ENCODE measurements at regions not wholly inside any gene's neighbourhood (a gene's known extent, or its start where the extent isn't known, plus 50 kb on each side); places are given as distances from the start of the nearest gene placed in this dataset.

DNA sequence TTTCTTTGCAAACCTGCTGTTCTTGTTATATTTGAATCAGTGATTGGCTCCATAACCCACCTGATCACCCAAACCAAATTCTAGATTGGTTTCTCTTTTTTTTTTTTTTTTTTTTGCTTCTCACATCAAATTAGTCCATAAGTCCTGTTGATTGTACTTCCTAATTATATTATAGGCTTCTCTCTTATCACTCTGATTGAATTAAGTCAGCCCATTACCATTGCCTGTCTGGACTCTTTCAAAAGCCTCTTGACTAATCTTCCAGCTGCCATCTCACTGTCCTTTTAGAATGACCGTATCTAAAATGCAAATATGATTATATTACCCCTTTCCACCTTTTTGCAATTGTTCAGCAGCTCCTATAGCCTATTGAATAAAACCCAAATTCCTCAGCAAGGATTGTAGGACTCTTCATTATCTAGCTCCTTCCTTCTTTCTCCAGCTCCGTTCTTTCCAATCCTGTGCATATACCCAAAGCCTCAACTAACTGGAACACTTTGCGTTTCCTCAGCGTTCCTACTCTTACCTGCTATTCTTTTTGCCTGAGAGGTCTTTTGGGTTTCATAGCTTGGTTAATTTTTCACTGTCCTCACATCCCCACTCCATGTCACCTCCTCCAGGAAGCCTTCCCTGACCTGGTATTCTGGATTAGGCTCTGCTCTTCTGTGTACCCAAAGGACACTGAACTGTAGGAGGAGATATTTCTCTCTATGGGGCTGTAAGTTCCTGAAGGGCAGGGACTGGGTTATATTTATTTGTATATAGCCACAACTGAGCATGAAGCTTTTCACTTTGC, 423.3 kb downstream of the TMEM135 start:
- Histone ChIP-seq H3K79me2 (ENCODE audit: control insufficient read depth, insufficient read depth, low read length) (no peaks in the 10 kb centered on the region), H2AFZ (ENCODE audit: low read length) (no peak overlapping the region), H3K4me1 (ENCODE audit: control insufficient read depth, extremely low read depth, insufficient read depth, low read length) (no peaks in the 10 kb centered on the region), H3K27me3 (ENCODE audit: control insufficient read depth, insufficient read depth, low read length) (no peaks in the 10 kb centered on the region), H3K4me2 (ENCODE audit: extremely low read depth, insufficient read depth, low read length) (no peak overlapping the region), H3K9me3 (ENCODE audit: control insufficient read depth, insufficient read depth, low read depth, low read length) (no peaks in the 10 kb centered on the region), H3K36me3 (ENCODE audit: control insufficient read depth, insufficient read depth, low read length) (no peaks in the 10 kb centered on the region), H4K20me1 (ENCODE audit: control insufficient read depth, extremely low read depth, insufficient read depth, low read length) (no peaks in the 10 kb centered on the region), H3K4me3 (replicated peaks in 1 of 4; ENCODE audit: control extremely low read depth in 1 of 4, insufficient read depth in 1 of 4, low read depth in 3 of 4, low read length in 4 of 4) (no peak overlapping the region), H3K9ac (ENCODE audit: insufficient read depth, low read length) (no peak overlapping the region), H3K27ac (ENCODE audit: insufficient read depth, low read length) (no peak overlapping the region)
- no peak for DNase-seq (ENCODE audit: low read depth in 2 of 2)
- TF ChIP-seq, protein P1, sequence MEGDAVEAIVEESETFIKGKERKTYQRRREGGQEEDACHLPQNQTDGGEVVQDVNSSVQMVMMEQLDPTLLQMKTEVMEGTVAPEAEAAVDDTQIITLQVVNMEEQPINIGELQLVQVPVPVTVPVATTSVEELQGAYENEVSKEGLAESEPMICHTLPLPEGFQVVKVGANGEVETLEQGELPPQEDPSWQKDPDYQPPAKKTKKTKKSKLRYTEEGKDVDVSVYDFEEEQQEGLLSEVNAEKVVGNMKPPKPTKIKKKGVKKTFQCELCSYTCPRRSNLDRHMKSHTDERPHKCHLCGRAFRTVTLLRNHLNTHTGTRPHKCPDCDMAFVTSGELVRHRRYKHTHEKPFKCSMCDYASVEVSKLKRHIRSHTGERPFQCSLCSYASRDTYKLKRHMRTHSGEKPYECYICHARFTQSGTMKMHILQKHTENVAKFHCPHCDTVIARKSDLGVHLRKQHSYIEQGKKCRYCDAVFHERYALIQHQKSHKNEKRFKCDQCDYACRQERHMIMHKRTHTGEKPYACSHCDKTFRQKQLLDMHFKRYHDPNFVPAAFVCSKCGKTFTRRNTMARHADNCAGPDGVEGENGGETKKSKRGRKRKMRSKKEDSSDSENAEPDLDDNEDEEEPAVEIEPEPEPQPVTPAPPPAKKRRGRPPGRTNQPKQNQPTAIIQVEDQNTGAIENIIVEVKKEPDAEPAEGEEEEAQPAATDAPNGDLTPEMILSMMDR (conservative IDR thresholded peaks at IDR 0.05 in 1 of 2, IDR thresholded peaks at IDR 0.05 in 1 of 2; ENCODE audit: low read depth in 1 of 2, low read length in 2 of 2): no peak
- TF ChIP-seq EZH2 (IDR thresholded peaks at IDR 0.05; ENCODE audit: low read length, missing control alignments): no peak

DNA sequence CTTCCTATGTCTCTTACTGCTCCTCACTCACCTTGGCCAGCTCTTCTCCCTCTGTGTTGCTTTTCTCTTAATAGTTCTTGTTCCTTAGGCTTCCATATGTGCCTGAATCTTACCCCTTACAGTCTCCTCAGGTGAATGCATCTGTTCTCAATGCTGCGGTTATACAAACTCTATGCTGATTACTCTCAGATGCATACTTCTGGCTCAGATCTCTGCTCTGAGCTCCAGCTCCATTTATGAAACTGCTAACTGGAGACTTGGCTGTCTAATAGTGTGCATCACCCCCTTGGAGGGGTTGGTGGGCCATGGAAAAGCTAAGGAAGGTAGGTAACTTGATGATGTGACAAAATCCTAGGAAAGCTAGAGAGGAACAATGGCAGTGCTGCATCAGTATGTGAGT, 422.5 kb downstream of the TMEM135 start:
- H3K27ac ChIP-seq (ENCODE audit: insufficient read depth, low read length): no peak overlapping the region
- H3K9ac ChIP-seq (ENCODE audit: insufficient read depth, low read length): no peak overlapping the region
- no peak overlapping the region for H3K4me2 ChIP-seq (ENCODE audit: extremely low read depth, insufficient read depth, low read length)
- no peaks in the 10 kb centered on the region for H3K9me3 ChIP-seq (ENCODE audit: control insufficient read depth, insufficient read depth, low read depth, low read length)
- no peaks in the 10 kb centered on the region for H3K36me3 ChIP-seq (ENCODE audit: control insufficient read depth, insufficient read depth, low read length)
- TF ChIP-seq EZH2 (IDR thresholded peaks at IDR 0.05; ENCODE audit: low read length, missing control alignments): no peak
- TF ChIP-seq, protein P1 (conservative IDR thresholded peaks at IDR 0.05 in 1 of 2, IDR thresholded peaks at IDR 0.05 in 1 of 2; ENCODE audit: low read depth in 1 of 2, low read length in 2 of 2): no peak
- no peaks in the 10 kb centered on the region for H4K20me1 ChIP-seq (ENCODE audit: control insufficient read depth, extremely low read depth, insufficient read depth, low read length)
- H3K79me2 ChIP-seq (ENCODE audit: control insufficient read depth, insufficient read depth, low read length): no peaks in the 10 kb centered on the region
- no peak overlapping the region for H2AFZ ChIP-seq (ENCODE audit: low read length)
- no peak for DNase-seq (ENCODE audit: low read depth in 2 of 2)
- no peaks in the 10 kb centered on the region for H3K27me3 ChIP-seq (ENCODE audit: control insufficient read depth, insufficient read depth, low read length)
- no peaks in the 10 kb centered on the region for H3K4me1 ChIP-seq (ENCODE audit: control insufficient read depth, extremely low read depth, insufficient read depth, low read length)
- H3K4me3 ChIP-seq (replicated peaks in 1 of 4; ENCODE audit: control extremely low read depth in 1 of 4, insufficient read depth in 1 of 4, low read depth in 3 of 4, low read length in 4 of 4): no peak overlapping the region

DNA sequence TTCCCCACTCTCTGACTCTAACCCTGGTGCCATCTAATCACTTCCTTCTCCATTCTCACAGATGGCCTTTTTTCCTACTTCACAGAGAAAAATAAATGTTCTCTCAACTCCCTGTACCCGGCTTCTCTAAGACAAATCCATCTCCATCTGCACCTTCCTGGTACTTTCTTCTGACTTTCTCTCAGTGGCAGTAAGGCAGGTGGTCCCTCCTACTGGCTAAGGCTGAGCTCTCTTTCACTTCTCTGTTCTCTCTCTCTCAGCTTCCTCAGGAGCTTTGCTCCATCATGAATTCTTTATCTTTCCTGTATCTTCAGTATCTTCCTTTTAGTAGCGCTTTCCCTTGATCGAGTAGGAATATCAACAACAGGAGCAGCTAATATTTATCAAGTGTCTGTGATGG, 421.6 kb downstream of the TMEM135 start:
- TF ChIP-seq, protein P1 (conservative IDR thresholded peaks at IDR 0.05 in 1 of 2, IDR thresholded peaks at IDR 0.05 in 1 of 2; ENCODE audit: low read depth in 1 of 2, low read length in 2 of 2): no peak
- no peak for TF ChIP-seq EZH2 (IDR thresholded peaks at IDR 0.05; ENCODE audit: low read length, missing control alignments)
- no peaks in the 10 kb centered on the region for H3K4me1 ChIP-seq (ENCODE audit: control insufficient read depth, extremely low read depth, insufficient read depth, low read length)
- DNase-seq (ENCODE audit: low read depth in 2 of 2): no peak
- no peak overlapping the region for H3K27ac ChIP-seq (ENCODE audit: insufficient read depth, low read length)
- no peaks in the 10 kb centered on the region for H4K20me1 ChIP-seq (ENCODE audit: control insufficient read depth, extremely low read depth, insufficient read depth, low read length)
- H2AFZ ChIP-seq (ENCODE audit: low read length): no peak overlapping the region
- no peaks in the 10 kb centered on the region for H3K36me3 ChIP-seq (ENCODE audit: control insufficient read depth, insufficient read depth, low read length)
- no peaks in the 10 kb centered on the region for H3K79me2 ChIP-seq (ENCODE audit: control insufficient read depth, insufficient read depth, low read length)
- no peak overlapping the region for H3K9ac ChIP-seq (ENCODE audit: insufficient read depth, low read length)
- H3K4me3 ChIP-seq (replicated peaks in 1 of 4; ENCODE audit: control extremely low read depth in 1 of 4, insufficient read depth in 1 of 4, low read depth in 3 of 4, low read length in 4 of 4): no peak overlapping the region
- no peaks in the 10 kb centered on the region for H3K9me3 ChIP-seq (ENCODE audit: control insufficient read depth, insufficient read depth, low read depth, low read length)
- no peaks in the 10 kb centered on the region for H3K27me3 ChIP-seq (ENCODE audit: control insufficient read depth, insufficient read depth, low read length)
- H3K4me2 ChIP-seq (ENCODE audit: extremely low read depth, insufficient read depth, low read length): no peak overlapping the region
